ENCODE measurements at regions not wholly inside any gene's neighbourhood (a gene's known extent, or its start where the extent isn't known, plus 50 kb on each side); places are given as distances from the start of the nearest gene placed in this dataset.

GRCh38 chr1:8267307-8267706 is 50.6 kb upstream of the SLC45A1 start:
- no peak for DNase-seq

DNA sequence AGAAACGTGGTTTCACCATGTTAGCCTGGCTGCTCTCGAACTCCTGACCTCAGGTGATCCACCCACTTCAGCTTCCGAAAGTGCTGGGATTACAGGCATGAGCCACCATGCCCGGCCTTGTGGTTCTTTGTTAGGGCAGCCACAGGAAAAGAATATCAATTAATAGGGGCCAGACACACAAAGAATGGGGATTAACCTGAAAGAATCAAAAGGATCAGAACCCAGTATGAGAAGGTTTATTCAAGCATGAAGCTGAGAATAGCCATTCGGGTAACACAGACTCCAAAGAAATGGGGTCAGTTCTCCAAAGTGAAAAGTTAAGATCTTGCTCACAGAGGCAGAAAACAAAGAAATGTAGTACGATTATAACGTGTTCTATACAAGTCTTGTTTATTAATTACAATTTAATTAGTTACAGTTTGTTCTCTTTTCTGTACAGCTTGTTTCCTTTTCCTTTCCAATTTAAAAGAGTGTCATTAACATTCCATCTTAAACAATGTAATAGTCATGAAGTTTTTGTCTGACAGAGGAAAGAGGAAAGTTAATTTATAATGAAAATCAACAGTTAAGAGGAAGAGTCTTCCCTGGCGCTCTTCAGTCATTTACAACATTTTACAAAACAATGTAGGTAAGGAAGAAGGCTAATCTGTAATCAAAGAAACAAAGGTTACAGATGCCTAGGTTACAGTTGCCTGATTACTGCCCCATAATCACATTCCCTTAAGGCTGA is 51.3 kb upstream of the SLC45A1 start:
- no peak for DNase-seq

DNA sequence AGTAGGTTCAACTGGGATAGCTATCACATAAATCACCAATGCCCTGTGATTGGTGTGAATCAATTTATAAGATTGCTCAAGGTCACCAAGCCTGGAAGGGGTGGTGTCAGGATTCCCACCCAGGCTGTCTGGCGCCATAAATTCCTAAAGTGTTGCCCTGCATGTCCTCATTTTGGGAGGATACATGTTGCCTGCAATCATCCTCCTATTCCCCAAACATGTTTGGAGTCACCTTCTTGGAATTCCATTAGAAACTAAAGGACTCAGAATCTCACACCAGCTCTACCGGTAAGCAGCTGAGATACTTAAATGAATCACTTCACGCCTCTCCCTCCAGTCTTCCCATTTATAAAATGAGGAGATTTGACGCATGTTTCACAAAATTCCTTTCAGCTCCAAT is 54.1 kb upstream of the SLC45A1 start:
- DNase-seq, result no peak

DNA sequence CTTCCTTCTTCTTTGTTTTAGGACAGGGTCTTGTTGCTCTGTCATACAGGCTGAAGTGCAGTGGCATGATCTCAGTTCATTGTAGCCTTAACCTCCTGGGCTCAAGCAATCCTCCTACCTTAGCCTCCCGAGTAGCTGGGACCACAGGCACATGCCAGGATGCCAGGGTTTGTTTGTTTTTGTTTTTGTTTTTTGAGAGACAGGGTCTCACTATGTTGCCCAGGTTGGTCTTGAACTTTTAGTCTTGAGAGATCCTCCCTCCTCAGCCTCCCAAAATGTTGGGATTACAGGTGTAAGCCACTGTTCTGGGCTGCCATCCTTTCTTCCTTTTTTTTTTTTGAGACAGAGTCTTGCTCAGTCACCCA is 56.5 kb upstream of the SLC45A1 start:
- DNase-seq, result no peak

DNA sequence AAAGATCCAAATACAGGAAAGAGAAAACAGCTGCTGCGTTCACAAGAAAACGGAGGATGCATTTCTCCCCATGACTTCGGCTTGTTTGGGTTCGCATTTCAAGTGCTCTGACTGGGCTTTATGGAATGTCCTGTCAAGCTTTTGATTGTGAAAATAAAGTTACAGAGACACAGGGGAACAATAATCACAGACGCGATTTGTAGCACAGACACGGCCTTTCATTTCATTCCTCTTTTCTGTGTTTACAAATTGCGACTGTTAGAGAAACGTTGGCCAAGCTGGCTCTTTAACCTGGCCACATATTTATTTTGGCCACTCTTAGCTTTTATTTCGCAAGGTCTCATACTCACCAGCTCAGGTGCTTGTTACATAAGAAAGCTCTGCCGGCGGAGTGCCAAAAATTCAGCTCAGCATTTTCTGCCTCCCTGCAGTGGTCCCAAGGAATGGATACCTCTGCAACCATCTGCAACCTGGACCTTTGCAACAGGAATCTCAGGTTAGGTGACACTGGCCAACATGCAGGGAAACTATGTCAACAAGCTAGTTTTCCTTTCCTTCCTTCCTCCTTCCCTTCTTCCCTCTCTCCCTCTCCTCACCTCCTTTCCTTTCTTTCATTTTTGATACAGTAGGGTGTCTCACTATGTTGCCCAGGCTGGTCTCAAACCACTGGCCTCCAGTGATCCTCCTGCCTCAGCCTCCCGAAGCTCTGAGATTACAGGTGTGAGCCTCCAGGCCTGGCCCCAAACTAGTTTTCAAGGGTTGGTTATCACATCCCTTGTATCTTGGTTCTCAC is 58.2 kb upstream of the SLC45A1 start:
- DNase-seq, result no peak

DNA sequence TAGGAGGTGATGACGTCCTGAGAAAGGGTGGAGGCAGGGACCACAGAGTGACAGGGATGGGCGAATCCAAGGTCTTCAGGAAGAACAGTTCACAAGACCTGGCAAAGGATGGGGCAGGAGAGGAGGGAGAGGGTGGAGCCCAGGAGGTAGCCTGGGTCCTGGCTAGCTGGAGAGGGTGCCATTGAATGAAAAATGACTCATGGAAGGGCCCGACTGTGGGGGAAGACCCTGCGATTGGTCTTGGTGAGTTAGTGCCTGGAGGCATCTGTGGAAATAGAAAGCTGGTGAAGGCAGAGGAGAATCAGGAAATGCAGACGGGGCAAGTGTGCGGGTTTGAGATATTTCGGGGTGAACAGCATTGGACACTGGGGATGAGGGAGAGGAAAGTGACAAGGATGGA is 60.3 kb upstream of the SLC45A1 start:
- DNase-seq, result no peak

- DNase-seq, result no peak
Measured at GRCh38 chr1:8256321-8256720, 61.6 kb upstream of the SLC45A1 start.

- DNase-seq, result no peak
Measured at GRCh38 chr1:8255712-8256111, 62.2 kb upstream of the SLC45A1 start.

GRCh38 chr1:8252266-8252951 is 65.5 kb upstream of the SLC45A1 start:
- no peak for DNase-seq

- no peak for DNase-seq
Measured at GRCh38 chr1:8251635-8252034, 66.3 kb upstream of the SLC45A1 start.

DNA sequence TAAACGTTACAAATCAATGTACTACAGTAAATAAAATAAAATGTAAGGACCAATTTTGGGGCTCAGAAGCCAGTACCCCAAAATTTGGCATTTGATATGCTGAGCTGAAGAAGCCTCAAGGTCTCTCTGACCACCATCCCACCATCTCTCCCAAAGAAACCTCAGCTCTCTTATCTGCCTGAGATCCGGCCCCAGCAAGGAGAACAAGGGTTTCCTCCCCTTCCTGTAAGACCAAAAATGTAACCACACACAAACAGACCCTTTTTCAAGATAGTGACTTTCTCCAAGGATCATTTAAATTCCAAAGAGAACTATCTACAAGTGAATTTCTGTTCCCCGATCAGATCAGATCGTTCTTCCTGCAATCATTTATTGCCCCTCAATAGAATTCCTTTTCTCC is 68.1 kb upstream of the SLC45A1 start:
- no peak for DNase-seq

DNA sequence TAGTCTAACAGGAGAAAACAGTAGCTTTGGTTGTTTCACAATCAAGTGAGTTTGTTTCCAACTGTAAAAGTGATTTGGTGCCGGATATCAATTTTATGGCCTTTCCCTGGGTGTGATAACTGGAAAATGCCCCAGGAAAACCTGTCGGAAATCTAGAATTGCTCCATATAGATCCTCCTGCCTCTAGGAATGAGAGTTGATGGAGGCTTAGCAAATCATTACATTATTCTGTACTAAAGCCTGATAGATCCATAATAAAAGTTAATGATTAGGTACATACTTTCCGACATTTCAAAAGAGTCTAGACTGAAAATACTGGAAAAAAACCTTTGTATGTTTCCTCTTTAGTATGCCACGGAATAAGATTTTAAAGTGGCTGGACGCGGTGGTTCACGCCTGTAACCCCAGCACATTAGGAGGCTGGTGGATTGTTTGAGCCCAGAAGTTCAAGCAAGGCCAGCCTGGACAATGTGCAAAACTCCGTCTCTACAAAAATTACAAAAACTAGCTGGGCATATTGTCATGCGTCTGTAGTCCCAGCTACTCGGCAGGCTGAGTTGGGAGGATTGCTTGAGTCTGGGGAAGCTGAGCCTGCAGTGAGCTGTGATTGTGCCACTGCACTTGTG is 70.0 kb upstream of the SLC45A1 start:
- DNase-seq, result no peak

DNA sequence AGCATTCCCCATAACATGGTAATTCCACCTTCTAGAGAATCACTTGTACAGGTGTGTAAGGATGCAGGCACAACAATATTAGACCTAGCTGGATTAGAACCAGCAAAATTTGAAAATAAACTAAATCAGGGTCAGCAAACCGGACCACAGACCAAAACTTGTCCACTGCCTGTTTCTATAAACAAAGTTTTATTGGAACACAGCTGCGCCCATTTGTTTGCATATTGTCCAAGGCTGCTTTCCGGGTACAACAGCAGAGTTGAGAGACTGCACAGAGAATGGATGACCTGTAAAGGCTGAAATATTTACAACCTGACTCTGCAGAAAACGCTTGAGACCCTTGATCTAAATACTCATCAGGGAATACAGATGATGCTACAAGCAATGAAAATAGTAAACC is 73.6 kb upstream of the SLC45A1 start:
- DNase-seq, result no peak

GRCh38 chr1:8242498-8242897 is 75.4 kb upstream of the SLC45A1 start:
- DNase-seq, result no peak

DNA sequence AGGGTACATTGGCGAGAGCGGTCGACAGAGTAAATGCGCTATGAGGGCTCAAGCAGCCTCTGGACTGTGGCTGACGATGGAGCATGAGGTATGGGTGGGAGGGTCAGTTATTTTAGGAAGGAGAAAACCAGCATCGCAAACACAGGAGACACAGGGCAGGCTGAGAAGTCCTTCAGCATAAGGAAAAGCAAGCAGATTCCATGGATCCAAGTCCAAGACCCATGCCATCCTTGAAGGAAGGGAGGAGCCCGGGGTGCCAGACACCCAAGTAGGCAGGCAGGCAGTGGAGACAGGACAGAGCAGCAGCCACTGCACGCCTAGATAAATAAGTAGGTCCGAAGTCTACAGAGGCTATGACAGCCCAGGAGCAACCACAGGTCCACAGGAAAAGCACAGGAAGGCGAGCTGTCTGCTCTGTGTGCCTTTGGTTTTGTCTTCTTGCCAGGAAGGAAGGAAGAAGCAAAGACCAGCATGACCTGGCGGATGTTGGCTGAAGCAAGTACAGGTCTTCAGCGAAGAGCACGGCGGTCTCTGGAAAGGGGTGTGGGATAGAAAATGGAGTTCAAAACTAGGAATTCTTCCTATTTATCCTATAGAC is 76.4 kb upstream of the SLC45A1 start:
- no peak for DNase-seq

GRCh38 chr1:8239306-8240023 is 78.4 kb upstream of the SLC45A1 start:
- no peak for DNase-seq

- no peak for DNase-seq
Measured at GRCh38 chr1:8239039-8239305, 78.9 kb upstream of the SLC45A1 start.

- no peak for DNase-seq
Measured at GRCh38 chr1:8238141-8239038, 79.5 kb upstream of the SLC45A1 start.

DNA sequence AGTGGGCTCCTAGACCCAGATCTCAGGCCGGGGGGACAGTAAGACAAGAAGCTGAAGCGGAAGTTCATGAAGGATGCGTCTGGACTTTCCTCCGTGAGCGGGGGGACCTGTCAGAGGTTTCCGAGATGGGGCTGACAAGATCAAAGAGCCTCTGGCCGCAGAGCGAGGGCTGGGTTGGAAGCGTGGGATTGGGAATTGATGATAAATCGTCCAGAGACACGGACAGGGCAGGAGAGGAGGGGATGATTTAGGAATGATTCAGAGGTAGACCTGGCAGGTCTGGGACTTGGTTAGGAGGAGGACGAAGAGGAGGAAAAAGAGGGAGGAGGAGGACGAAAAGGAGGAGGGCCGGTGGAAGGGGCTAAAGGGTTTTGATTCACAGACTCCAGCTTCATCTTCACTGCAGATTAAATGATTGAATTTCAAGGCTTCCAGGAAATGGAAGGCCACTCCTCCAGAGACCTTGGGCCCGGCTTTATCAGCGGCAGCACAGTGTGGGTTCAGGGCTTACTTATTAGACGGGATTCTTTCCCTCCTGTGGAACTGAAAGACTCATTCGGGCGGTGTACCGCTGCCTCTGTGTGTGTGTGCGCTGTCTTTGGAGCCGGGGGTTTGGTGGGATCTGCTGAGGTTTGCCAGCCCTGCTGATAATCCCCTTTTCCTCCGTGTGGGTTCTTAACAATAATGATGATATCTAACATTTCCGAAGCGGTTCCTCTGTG is 85.7 kb upstream of the SLC45A1 start:
- DNase-seq, result no peak

GRCh38 chr1:8230292-8230621 is 87.7 kb upstream of the SLC45A1 start:
- no peak for DNase-seq

- no peak for DNase-seq
Measured at GRCh38 chr1:8228253-8228652, 89.7 kb upstream of the SLC45A1 start.
